GM12878 (cell line): ENCODE measurements at regions not wholly inside any gene's neighbourhood (a gene's known extent, or its start where the extent isn't known, plus 50 kb on each side); places are given as distances from the start of the nearest gene placed in this dataset.
A peak's percentile ranks its signal among the peaks of the same experiment; 100 is the strongest.

Experiments used
- ATAC-seq: fragments of 200-7000 bp; cut with Tn5 transposase; 3 replicates; pipeline ENCODE4 v1.9.1; 2020; ENCODE audit warnings: mild to moderate bottlenecking, moderate library complexity
- BruUV-seq: library from RNA; stranded (reverse); fragments of 400-500 nt; replicated peaks from 2 replicates; lab custom pipeline; 2021; lab: Mats Ljungman, UMichigan
- CTCF ChIA-PET: fragments of 300-600 bp; sonication (Branson Sonifier 250); formaldehyde crosslinking; extraction: SDS; loops from one replicate; lab custom pipeline; 2021; ENCODE audit warnings: inconsistent platforms; lab: Yijun Ruan, JAX
- POLR2A ChIA-PET: fragments of 350-600 bp; formaldehyde crosslinking; extraction: SDS; loops from one replicate; lab custom pipeline; 2021; ENCODE audit warnings: inconsistent platforms; lab: Charles Lee
- RAD21 ChIA-PET: fragments of 300-600 bp; sonication (Branson Sonifier 250); formaldehyde crosslinking; loops from one replicate; lab custom pipeline; 2023; ENCODE audit warnings: antibody characterized with exemption; ENCODE audit not compliant: unreplicated experiment; lab: Charles Lee
- SMC1A ChIA-PET: fragments of 300-600 bp; sonication (Branson Sonifier 250); formaldehyde crosslinking; loops from one replicate; lab custom pipeline; 2023; ENCODE audit not compliant: unreplicated experiment, uncharacterized antibody; lab: Charles Lee
- DNase-seq: peaks from one replicate; pipeline ENCODE4 v3.0.0-alpha.2; 2011; ENCODE audit warnings: low read depth, low spot score
- FAIRE-seq: peaks from 3 replicates; lab custom pipeline; 2011; peaks lifted over from hg19 to GRCh38; lab: Jason Lieb, UNC
- H2AFZ ChIP-seq: 2 replicates; pipeline ENCODE4 v1.6.0; 2011; ENCODE audit warnings: low read depth, low read length, control low read depth; ENCODE audit not compliant: control insufficient read depth
- H3K27ac ChIP-seq: 2 replicates; pipeline ENCODE4 v1.5.1; 2011; ENCODE audit warnings: control low read depth; ENCODE audit not compliant: control insufficient read depth, insufficient read depth
- H3K27me3 ChIP-seq, 2 experiments: replicated peaks in 1 of 2; 2 replicates each; pipeline versions ENCODE4 v1.6.0 to v1.6.1; 2011; ENCODE audit warnings: low read length in 1 of 2; ENCODE audit not compliant: control insufficient read depth in 2 of 2, insufficient read depth in 2 of 2
- H3K36me3 ChIP-seq, 2 experiments: 2 replicates each; pipeline ENCODE4 v1.5.1; 2011; ENCODE audit warnings: low read length in 1 of 2; ENCODE audit not compliant: control insufficient read depth in 2 of 2, insufficient read depth in 2 of 2
- H3K4me1 ChIP-seq: 2 replicates; pipeline ENCODE4 v1.6.1; 2011; ENCODE audit warnings: mild to moderate bottlenecking, low read length, moderate library complexity, mixed read lengths; ENCODE audit not compliant: control insufficient read depth, insufficient read depth
- H3K4me2 ChIP-seq: 2 replicates; pipeline ENCODE4 v1.6.0; 2011; ENCODE audit warnings: control low read depth; ENCODE audit not compliant: control insufficient read depth, insufficient read depth
- H3K4me3 ChIP-seq: fragments of 200-600 bp; sonication (generic); 2 replicates; pipeline ENCODE4 v1.5.1; 2016
- H3K79me2 ChIP-seq: 2 replicates; pipeline ENCODE4 v1.6.0; 2011; ENCODE audit warnings: low read length; ENCODE audit not compliant: control insufficient read depth, insufficient read depth
- H3K9ac ChIP-seq: 2 replicates; pipeline ENCODE4 v1.8.0; 2011; ENCODE audit warnings: low read length, control low read depth, mixed read lengths; ENCODE audit not compliant: control insufficient read depth, insufficient read depth
- H3K9me3 ChIP-seq: replicated peaks from 3 replicates; pipeline ENCODE4 v1.5.1; 2011; ENCODE audit warnings: mild to moderate bottlenecking, low read length; ENCODE audit not compliant: control insufficient read depth, insufficient read depth
- H4K20me1 ChIP-seq: 2 replicates; pipeline ENCODE4 v1.6.0; 2011; ENCODE audit not compliant: control insufficient read depth, insufficient read depth
- E2F4 ChIP-seq: IDR thresholded peaks from 2 replicates; pipeline ENCODE4 v1.6.1; 2012; ENCODE audit warnings: low read depth, low read length, improper control_type of control experiment
- HCFC1 ChIP-seq: fragments of 150-350 bp; IDR thresholded peaks from 2 replicates; pipeline ENCODE4 v1.6.1; 2014; ENCODE audit warnings: low read length
- HDAC2 ChIP-seq: fragments of 200-600 bp; sonication (generic); IDR thresholded peaks from 2 replicates; pipeline ENCODE4 v1.6.1; 2017
- ZBTB40 ChIP-seq: fragments of 450-650 bp; IDR thresholded peaks from 2 replicates; pipeline ENCODE4 v1.6.1; 2016; ENCODE audit warnings: mild to moderate bottlenecking, moderate library complexity, borderline replicate concordance
- WGBS: methylation state at CpG from one replicate; pipeline ENCODE4 v1.1.6; 2016; ENCODE audit warnings: low lambda C conversion rate; ENCODE audit not compliant: insufficient replicate concordance, insufficient coverage; ENCODE audit errors: missing lambda C conversion rate; 5-methylcytosine and 5-hydroxymethylcytosine counted together
- in situ Hi-C: fragments of 300-500 bp; cut with MboI; formaldehyde crosslinking; loops from 9 replicates; pipeline ENCODE4 v1.14.3; 2018; ENCODE audit warnings: mixed read lengths
- intact Hi-C: fragments of 100-400 bp; cut with micrococcal nuclease; formaldehyde crosslinking; loops from one replicate; pipeline ENCODE4 v1.14.2; 2022; ENCODE audit not compliant: unreplicated experiment

GRCh38 chr3:17969985-17970568, 227.6 kb upstream of the TBC1D5 start:
- intact Hi-C loops, result loop anchor here (10.0 kb wide), 1 partner anchor 325 kb away; no protein-coding TSS in a partner anchor
- Histone ChIP-seq H2AFZ (no peak overlapping the region), H3K79me2 (no peaks in the 10 kb centered on the region), H3K27ac (no peak overlapping the region), H4K20me1 (no peaks in the 10 kb centered on the region), H3K9me3 (no peaks in the 10 kb centered on the region), H3K4me3 (no peak overlapping the region), H3K4me2 (no peak overlapping the region), H3K36me3 (no peaks in the 10 kb centered on the region), H3K9ac (no peak overlapping the region), H3K4me1 (no peaks in the 10 kb centered on the region), H3K27me3 (no peaks in the 10 kb centered on the region; a peak in 1 of 4 replicates)
- no peak for FAIRE-seq
- TF ChIP-seq HDAC2, result no peak
- no peak for TF ChIP-seq HCFC1
- ChIA-PET POLR2A (no interaction called here), SMC1A (interaction anchor here (0.7 to 1.0 kb wide), 2 partner anchors 30 to 157 kb away, joined by 3 read pairs; no protein-coding TSS in a partner anchor), RAD21 (no interaction called here), CTCF (interaction anchor here (1.1 kb wide), 1 partner anchor 22 kb away, joined by 4 read pairs; no protein-coding TSS in a partner anchor)
- ATAC-seq, result no peak
- 0% methylated on average over 3 of the region's 3 CpGs for WGBS
- BruUV-seq, result no TSS peak
- in situ Hi-C loops, result no loop called here
- DNase-seq, result no peak

- intact Hi-C loops, result no loop called here
- Histone ChIP-seq H3K4me2 (no peak overlapping the region), H3K9ac (no peak overlapping the region), H3K4me1 (no peaks in the 10 kb centered on the region), H2AFZ (no peak overlapping the region), H3K4me3 (no peak overlapping the region), H3K27ac (no peak overlapping the region), H3K27me3 (no peaks in the 10 kb centered on the region; a peak in 1 of 4 replicates), H4K20me1 (no peaks in the 10 kb centered on the region), H3K79me2 (no peaks in the 10 kb centered on the region), H3K36me3 (no peaks in the 10 kb centered on the region), H3K9me3 (no peaks in the 10 kb centered on the region)
- CTCF ChIA-PET, result interaction anchor here (1.1 kb wide), 1 partner anchor 22 kb away, joined by 4 read pairs; no protein-coding TSS in a partner anchor
- ATAC-seq, result no peak
- POLR2A ChIA-PET, result no interaction called here
- WGBS, result 29% methylated on average over 3 of the region's 3 CpGs
- in situ Hi-C loops, result no loop called here
- no peak for FAIRE-seq
- RAD21 ChIA-PET, result no interaction called here
- SMC1A ChIA-PET, result no interaction called here
- no TSS peak for BruUV-seq
- no peak for DNase-seq
- TF ChIP-seq ZBTB40, result 0 out of 2 replicates have a peak, but pooled peaks have one; percentile 35
- TF ChIP-seq E2F4, result no peak
These were observed 226.8 kb upstream of the TBC1D5 start for GRCh38 chr3:17969244-17969643.
